ENCODE measurements at regions not wholly inside any gene's neighbourhood (a gene's known extent, or its start where the extent isn't known, plus 50 kb on each side); places are given as distances from the start of the nearest gene placed in this dataset.

GRCh38 chr4:178293601-178294000 is 851.4 kb upstream of the AGA start:
- WGBS, 2 donors = 62 to 76% methylated on average over 6 of the region's 6 CpGs
- ATAC-seq = no peak
- H3K4me3 ChIP-seq = no peak overlapping the region
- DNase-seq = no peak
- intact Hi-C loops (cut with DNase I) = no loop called here
- H3K27ac ChIP-seq = no peak overlapping the region
- no peaks in the 10 kb centered on the region for H3K9me3 ChIP-seq
- no peaks in the 10 kb centered on the region for H3K27me3 ChIP-seq
- H3K36me3 ChIP-seq (replicated peaks in 1 of 2; ENCODE audit: insufficient read depth in 1 of 2, low read depth in 2 of 2) = no peaks in the 10 kb centered on the region
- no peak for TF ChIP-seq CTCF (IDR thresholded peaks at IDR 0.05)
- TF ChIP-seq POLR2A (IDR thresholded peaks at IDR 0.05) = no peak
- no peaks in the 10 kb centered on the region for H3K4me1 ChIP-seq

- H3K36me3 ChIP-seq (replicated peaks in 1 of 2; ENCODE audit: insufficient read depth in 1 of 2, low read depth in 2 of 2) = no peaks in the 10 kb centered on the region
- H3K4me3 ChIP-seq = no peak overlapping the region
- no peaks in the 10 kb centered on the region for H3K4me1 ChIP-seq
- WGBS, 2 donors = 70 to 80% methylated on average over 1 of the region's 1 CpG
- TF ChIP-seq CTCF (IDR thresholded peaks at IDR 0.05) (no peak), POLR2A (IDR thresholded peaks at IDR 0.05) (no peak)
- intact Hi-C loops (cut with DNase I) = no loop called here
- no peaks in the 10 kb centered on the region for H3K9me3 ChIP-seq
- DNase-seq = no peak
- ATAC-seq = no peak
- no peaks in the 10 kb centered on the region for H3K27me3 ChIP-seq
- no peak overlapping the region for H3K27ac ChIP-seq
Measured at GRCh38 chr4:178296669-178297068, 854.4 kb upstream of the AGA start.

GRCh38 chr4:178306565-178306964 is 864.3 kb upstream of the AGA start:
- Histone ChIP-seq H3K27ac (no peak overlapping the region), H3K4me1 (no peaks in the 10 kb centered on the region), H3K4me3 (no peak overlapping the region), H3K9me3 (no peaks in the 10 kb centered on the region), H3K27me3 (no peaks in the 10 kb centered on the region), H3K36me3 (replicated peaks in 1 of 2; ENCODE audit: insufficient read depth in 1 of 2, low read depth in 2 of 2) (no peaks in the 10 kb centered on the region)
- 28 to 32% methylated on average over 3 of the region's 3 CpGs for WGBS, 2 donors
- intact Hi-C loops (cut with DNase I) = no loop called here
- no peak for DNase-seq
- no peak for ATAC-seq
- TF ChIP-seq POLR2A (IDR thresholded peaks at IDR 0.05) (no peak), CTCF (IDR thresholded peaks at IDR 0.05) (no peak)

DNA sequence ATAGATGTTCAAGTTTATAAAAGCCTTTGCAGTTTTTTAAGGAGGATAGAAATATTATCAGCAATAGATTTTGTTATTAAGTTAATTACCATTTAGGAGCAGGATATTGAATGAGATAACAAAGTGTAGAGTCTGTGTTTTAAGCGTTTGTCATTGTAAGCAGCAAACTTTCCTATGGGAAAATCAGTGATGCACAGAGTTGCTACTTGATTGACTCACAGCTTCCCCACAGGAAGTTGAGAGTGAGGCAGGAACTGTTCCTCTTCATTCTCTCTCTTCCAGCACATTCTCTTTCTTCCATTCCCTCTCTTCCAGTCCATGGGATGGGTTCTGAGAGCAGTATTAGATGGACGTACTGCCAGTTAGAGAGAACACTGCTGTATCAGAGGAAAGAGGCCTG is 867.7 kb upstream of the AGA start:
- Histone ChIP-seq H3K27ac (no peak overlapping the region), H3K9me3 (no peaks in the 10 kb centered on the region), H3K4me1 (no peaks in the 10 kb centered on the region), H3K4me3 (no peak overlapping the region), H3K36me3 (replicated peaks in 1 of 2; ENCODE audit: insufficient read depth in 1 of 2, low read depth in 2 of 2) (no peaks in the 10 kb centered on the region), H3K27me3 (no peaks in the 10 kb centered on the region)
- ATAC-seq (no peak), DNase-seq (no peak)
- 45 to 61% methylated on average over 2 of the region's 2 CpGs for WGBS, 2 donors
- TF ChIP-seq CTCF (IDR thresholded peaks at IDR 0.05) = no peak
- TF ChIP-seq POLR2A (IDR thresholded peaks at IDR 0.05) = no peak
- intact Hi-C loops (cut with DNase I) = no loop called here

DNA sequence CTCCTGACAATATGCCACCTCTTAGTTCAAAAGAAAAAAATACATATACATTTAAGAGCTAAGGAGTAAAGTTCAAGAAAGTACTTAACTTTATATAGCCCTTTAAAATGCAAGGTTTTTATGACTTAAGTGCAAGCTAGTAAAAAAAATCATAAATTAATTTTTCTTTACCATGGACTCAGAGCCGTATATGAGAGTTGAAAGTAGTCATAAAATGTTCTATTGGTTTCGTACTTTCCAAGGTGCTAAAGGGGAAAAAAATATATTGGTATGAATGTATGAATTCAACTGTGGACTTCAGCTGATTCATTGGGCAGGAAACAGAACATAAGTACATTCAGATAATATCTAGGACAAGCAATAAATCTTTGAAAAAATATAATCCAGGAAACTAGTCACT is 869.8 kb upstream of the AGA start:
- intact Hi-C loops (cut with DNase I) = no loop called here

More for the DNA sequence above, 869.8 kb upstream of the AGA start:
- Histone ChIP-seq H3K36me3 (replicated peaks in 1 of 2; ENCODE audit: insufficient read depth in 1 of 2, low read depth in 2 of 2) (no peaks in the 10 kb centered on the region), H3K27ac (no peak overlapping the region), H3K9me3 (no peaks in the 10 kb centered on the region), H3K27me3 (no peaks in the 10 kb centered on the region), H3K4me1 (no peaks in the 10 kb centered on the region), H3K4me3 (no peak overlapping the region)
- DNase-seq (no peak), ATAC-seq (no peak)
- no peak for TF ChIP-seq POLR2A (IDR thresholded peaks at IDR 0.05)
- 63 to 77% methylated on average over 2 of the region's 2 CpGs for WGBS, 2 donors
